ENCODE measurements at regions not wholly inside any gene's neighbourhood (a gene's known extent, or its start where the extent isn't known, plus 50 kb on each side); places are given as distances from the start of the nearest gene placed in this dataset.

DNA sequence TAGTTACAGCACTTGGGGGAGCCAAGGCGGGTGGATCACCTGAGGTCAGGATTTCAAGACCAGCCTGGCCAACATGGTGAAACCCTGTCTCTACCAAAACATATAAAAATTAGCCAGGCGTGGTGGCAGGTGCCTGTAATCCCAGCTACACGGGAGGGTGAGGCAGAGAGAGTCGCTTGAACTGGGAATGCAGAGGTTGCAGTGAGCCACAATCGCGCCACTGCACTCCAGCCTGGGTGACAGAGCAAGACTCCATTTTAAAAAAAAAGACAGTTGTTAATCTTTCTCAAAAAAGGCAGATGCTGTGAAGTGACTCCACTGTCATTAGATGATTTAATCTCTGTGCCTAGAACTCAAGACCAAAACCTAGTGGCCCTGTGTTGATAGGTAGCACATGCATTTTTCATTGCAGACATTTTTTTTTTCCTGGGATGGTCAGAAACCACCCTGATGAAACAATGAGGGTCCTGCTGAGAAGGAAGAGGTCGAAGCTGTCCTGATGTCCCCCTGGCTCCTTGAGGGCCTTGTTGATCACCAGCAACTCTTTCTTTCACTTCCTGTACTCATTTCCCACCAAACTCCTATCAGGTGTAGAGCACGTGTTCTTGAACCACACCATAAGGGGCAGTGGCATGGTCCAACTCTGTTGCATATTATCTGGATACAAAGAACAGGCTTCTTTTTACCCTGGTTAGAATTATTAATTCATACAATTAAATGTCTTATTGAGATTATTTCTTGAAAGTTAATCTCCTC, 382.2 kb downstream of the ICE1 start:
- no peak for DNase-seq (ENCODE audit: low read depth in 4 of 4, low spot score in 1 of 4)

DNA sequence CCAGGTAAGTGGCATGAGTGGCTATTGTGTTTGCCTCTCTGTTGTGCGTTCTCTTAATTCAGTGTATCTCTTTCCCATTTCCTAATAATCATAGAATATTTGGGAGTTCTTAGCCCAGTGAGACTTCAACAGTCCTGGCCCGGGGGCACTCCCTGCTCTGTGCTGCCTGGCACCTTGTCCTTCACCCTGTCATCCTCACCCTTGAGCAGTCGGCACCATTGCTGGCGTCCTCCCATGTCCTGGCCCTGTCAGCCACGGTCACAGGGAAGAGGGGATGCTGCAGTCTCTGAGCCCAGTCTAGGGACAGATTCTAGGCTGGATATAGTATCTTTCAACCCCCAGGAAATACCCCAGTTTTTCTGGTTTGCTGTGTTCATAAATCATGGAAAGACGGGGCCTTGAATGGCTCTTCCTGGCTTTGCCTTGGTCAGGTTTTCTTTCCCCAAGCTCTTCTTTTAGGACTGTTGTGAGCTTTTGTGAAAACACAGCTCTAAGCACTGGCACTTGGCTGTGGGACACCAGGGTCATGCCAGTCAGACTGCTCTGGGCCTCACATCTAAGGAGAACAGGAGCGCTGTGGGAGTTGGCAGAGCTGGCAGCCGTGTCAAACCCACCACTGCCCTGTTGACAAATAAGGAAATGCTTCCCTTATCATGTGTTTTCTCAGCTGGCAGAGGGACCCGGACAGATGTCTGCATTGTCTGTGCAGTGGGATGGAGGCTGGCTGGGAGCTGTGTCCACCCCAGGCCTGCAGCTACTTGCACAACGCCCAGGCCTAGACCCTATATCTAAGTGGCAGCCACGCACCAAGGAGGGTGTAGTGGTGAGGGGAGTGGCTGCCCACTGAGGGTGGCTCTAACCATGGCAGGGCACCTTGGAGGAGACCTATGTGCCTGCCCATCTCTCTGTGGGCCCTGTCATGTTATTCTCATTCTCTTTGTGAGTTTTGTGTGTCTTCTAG, 378.6 kb downstream of the ICE1 start:
- no peak for DNase-seq (ENCODE audit: low read depth in 4 of 4, low spot score in 1 of 4)

DNA sequence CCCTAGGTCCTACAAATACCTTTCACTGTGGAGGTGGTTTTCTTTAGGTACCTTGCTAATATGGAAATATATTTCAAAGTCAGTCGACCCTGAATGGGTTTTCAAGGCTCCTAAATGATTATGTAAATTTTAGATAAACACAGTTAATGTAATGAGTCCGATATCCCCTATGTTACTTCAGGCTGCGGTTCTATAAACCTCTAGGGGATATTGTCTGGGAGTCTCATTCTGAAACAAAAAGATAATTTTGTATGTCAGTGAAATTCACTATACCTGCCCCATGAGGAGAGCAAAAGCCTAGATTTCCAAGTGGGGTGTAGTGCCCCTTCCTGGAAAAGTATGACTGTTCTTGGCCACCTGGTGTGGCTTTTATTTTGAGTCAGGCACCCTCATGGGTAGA, 377.3 kb downstream of the ICE1 start:
- DNase-seq (ENCODE audit: low read depth in 4 of 4, low spot score in 1 of 4): no peak

DNA sequence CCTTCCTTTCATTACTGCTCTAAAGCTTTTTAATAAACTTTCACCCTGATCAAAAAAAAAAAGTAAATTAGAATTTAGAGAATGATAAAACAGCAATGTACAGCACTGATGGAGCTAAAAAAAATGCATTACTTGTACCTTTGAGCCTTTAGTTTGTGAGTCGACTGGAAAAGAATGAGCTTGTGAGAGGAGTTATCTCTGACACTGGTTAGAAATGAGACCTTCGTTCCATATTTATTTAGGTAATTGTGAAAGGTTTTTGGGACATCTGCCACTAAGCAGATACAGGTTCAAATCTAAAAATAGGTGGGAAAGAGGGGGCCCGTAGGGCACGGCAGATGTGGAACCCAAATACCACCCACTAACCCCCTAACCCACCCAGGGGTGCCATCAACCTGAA, 376.8 kb downstream of the ICE1 start:
- no peak for DNase-seq (ENCODE audit: low read depth in 4 of 4, low spot score in 1 of 4)

DNA sequence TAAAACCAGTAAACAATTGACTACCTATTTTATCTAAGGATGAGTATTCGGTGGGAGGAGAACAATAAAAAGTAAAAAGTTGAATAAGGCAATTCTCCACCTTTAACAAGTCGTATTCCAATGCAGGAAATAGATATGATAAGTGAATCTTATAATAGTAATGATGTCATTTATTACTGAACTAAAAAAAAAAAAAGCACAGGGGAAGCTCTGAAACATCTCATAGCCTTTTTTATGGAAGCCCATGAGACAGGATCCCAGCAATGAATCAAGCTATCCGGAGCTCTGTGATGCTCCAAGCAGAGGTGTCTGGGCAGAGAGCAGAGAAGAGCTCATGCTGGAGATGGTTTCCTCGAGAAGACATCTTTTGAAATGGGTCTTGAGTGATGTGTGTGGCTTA, 376.0 kb downstream of the ICE1 start:
- no peak for DNase-seq (ENCODE audit: low read depth in 4 of 4, low spot score in 1 of 4)

DNA sequence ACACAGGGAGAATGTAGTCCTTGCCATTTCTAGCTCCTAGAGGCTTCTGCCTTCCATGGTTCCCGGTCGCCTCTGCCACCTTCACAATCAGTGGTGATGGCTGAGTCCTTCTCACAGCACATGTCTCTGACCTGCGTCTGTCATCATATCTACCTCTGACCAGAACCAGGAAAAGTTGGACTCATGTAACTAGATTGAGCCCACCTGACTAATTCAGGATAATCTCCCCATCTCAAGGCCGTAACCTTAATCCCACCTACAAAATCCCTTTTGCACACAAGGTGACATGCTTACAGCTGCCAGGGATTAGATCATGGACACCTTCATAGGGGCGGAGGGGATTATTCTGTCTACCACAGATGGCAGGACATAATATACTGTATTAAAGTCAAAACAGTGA, 375.6 kb downstream of the ICE1 start:
- DNase-seq (ENCODE audit: low read depth in 4 of 4, low spot score in 1 of 4): no peak

DNA sequence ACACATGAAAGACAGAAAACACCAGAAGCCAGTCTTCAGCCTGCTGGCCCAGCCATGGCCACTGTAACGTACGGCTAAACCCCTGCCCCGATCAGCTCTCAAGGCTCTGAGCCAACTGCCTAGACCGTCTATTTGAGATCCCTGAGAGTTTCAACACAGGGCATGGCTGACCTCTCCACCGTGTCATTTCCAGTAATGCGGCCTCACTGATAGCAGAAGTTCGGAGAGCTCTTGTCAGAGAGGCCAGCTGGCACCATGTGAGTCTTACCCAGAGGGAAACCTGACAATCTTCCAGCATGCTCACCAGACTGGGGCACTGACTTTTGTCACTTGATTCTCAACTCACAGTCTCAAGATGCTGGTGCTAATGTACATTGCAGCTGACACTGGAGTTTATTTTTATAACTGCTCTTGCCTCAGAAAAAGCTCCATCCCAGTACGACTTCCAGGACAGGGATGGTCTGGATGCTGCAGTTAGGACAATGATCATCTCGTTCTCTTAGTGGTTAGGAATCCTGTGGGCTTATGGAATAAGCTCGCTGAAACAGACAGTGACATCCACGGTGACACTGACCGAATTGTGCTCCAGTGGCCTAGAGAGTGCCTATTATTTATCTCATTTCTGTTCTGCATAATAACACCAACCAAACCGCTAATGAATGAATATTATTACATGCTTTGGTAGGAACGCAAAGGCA, 372.7 kb downstream of the ICE1 start:
- no peak for DNase-seq (ENCODE audit: low read depth in 4 of 4, low spot score in 1 of 4)

DNA sequence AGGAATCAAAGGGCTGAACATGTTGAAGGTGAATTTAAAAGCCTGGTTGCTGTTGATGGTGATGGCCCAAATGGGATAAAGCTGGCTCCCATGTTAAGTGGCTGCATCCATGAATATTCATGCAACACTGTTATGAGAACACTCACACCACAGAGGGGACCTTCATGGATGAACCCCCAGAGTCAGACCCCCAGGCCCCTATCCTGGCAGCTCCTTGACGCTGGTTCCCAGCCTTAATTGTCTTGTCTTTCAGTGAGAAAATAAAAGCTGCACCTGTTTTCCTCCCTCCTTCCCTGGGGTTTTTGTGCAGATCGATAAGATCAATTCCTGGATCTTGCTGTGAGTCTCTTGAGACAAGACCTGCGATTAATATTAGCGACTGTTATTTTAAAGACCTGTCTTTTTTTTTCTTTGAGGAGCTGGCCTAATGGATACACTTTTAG, 371.7 kb downstream of the ICE1 start:
- DNase-seq (ENCODE audit: low read depth in 4 of 4, low spot score in 1 of 4): no peak

DNA sequence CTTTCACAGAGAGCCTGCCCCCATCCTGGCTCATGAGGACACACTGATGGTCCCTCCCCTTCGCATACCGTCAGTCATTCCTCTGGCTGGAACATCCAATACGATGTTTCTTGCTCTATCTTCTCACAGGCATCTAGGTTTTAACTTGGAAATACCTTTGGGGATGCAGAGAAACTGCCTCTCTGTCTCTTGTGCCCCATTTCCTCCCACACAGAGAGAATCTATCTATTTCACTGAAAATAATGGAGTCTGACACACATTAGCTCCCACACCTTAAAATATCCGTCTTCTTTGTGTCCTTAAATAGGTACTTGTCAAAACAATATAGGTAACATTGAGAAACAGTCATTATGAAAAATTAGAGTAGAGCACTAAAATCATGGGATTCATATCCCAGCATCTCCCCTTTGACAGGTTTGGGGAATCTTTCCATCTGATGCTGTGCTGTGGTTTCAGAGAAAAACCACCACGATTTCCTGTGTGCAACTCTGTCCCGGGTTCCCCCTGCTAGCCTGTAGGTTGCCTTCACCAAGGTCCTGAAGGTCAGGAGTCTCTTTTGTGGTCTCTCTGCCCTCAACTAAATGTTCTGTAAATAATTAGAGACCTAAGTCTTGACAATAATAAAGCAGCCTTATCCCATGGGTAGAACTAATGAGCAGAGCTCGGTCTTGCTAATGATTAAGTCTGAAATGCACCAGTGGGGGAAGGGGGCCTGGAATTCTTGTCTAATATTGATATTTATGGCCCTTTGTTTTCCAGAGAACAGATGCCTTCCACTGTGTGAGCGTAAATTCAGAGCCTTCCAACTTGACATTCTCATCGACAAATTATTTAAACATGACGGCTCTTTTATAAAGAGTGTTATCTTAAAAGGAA, 371.0 kb downstream of the ICE1 start:
- DNase-seq (ENCODE audit: low read depth in 4 of 4, low spot score in 1 of 4): no peak

DNA sequence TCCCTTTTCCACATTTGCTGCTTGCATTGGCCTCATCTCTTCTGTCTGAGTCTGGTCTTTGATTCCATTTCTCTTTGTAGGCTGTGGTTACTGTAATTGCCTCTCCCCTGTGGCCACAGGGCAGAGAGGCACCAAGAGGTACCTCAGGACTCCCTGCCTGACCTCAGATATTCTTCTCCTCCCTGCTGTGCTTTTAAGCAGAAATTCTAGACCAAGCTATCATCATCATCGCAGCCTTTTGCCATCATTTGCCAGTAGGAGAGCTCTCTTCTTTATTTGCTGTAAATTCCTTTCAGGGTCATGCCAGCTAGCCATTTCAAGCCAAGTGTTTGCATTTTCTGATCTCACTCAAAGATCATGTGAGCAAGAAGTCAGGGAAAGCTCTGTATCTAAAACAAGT, 369.6 kb downstream of the ICE1 start:
- DNase-seq (ENCODE audit: low read depth in 4 of 4, low spot score in 1 of 4): no peak

DNA sequence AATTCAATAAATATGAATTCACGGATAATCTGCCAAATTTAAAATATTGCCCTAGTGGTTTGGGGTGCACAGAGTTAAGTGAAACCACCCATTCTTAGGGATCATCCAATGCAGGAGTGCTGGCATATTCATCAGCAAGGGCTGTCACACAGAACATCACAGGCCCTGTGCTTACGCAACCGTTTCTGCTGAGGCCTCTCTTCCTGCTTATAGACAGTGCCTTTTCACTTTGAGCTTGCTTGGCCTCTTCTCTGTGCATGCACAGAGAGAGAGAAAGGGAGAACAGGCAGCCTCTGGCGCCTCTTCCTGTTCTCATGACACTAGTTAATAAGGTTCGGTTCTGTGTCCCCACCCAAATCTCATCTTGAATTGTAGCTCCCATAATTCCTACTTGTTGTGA, 366.3 kb downstream of the ICE1 start:
- no peak for DNase-seq (ENCODE audit: low read depth in 4 of 4, low spot score in 1 of 4)

DNA sequence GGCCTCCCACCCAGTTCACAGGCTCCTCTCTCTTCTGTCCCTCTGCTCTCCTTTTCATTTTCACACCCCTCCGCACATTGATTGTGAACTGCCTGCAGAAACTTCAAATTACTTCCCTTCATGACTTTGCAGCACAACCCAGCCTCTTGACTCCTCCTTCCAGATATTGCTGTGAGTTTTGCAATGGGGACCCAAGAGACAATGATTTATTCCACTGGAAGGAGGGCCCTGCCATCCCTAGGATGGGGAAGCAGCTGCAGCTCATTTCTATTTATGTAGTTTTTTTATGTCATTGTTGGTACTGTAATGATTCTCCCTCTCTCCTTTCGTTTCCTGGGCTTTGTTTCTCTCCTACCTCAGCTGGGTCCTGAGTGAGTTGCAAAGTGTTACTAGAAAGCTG, 364.9 kb downstream of the ICE1 start:
- DNase-seq (ENCODE audit: low read depth in 4 of 4, low spot score in 1 of 4): no peak

DNA sequence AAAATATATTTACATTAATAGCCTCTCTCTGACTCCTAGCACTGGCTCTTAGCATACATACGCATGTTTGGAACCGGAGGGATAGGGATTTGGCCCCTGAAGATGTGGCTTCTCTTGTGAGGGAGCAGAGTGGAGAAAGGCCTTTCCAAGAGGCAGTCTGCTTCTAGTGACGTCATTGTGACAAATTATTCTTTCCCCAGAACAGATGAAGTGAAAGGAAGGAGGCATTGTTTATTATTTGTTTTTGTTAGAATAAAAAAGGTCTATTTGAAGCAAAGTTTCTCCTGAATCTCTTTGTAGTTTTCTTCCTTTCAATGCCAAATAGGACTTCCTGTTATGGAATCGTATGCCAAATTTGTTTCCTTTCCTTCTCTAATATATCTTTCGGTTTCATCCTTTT, 361.6 kb downstream of the ICE1 start:
- no peak for DNase-seq (ENCODE audit: low read depth in 4 of 4, low spot score in 1 of 4)

DNA sequence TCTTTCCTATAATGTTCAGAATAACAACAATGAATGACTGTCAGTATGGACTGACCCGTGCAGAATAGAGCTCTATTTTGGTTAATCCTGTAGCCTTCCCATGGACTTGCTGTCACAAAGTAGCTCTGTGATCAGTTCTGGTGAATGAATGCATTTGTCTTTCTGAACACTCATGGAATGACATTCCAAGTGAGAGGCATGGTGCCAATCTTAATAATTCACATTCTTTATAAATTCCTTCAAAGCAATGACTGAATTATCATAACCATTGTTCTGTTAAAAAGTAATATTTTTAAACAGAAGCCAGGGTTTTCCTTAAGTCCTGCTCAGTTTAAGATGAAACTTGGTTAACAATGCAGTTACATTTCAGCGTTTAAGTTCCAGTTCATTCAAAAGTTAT, 360.5 kb downstream of the ICE1 start:
- DNase-seq (ENCODE audit: low read depth in 4 of 4, low spot score in 1 of 4): no peak

DNA sequence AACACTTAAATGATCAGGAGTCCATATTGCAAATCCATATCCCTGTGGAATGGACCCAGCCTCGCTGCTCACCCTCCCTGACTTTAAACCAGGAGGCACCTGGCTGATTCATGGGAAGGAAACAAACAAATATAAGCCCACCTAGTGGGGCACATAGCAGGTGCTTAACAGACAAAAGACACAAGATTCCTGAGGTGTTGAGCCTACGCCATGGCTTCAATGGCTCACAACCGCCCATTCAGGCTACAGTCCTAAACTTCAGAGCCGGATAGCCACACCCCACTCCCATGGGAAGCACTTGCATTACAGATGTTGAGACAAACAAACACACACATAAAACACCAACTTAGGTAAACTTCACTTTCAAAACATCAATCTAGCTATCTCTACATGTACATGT, 359.9 kb downstream of the ICE1 start:
- no peak for DNase-seq (ENCODE audit: low read depth in 4 of 4, low spot score in 1 of 4)

DNA sequence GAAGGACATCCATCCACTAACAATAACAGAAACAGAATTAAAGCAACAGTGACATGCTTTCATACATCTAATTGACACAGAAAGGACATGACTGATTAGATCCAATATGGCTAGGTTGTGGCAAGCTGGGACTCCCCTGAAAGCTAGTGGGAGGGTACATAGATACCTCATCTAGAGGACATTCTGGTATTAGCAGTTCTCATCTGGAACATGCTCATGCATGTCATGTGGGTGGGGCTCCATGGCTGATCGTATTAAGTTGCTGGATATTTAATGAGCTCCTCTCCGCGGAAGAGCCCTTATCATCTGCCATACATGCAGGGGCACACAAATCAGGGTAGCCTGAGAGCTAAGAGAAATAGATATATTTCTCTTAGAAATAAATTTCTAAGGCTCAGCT, 358.9 kb downstream of the ICE1 start:
- DNase-seq (ENCODE audit: low read depth in 4 of 4, low spot score in 1 of 4): no peak

DNA sequence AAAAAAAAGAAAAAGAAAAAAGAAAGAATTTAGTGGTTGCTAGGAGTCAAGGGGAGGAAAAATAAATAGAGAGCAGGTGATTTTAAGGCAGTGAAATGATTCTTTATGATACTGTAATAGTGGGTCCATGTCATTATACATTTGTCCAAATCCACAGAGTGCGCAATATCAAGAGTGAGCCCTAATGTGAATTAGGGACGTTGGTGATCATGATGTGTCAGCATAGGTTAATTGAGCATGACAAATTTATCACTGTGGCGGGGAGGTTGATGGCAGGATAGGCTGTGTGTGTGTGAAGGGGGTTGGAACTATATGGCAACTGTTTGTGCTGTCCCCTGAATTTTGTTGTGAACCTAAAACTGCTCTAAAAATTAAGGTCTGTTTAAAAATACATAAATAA, 357.8 kb downstream of the ICE1 start:
- no peak for DNase-seq (ENCODE audit: low read depth in 4 of 4, low spot score in 1 of 4)

DNA sequence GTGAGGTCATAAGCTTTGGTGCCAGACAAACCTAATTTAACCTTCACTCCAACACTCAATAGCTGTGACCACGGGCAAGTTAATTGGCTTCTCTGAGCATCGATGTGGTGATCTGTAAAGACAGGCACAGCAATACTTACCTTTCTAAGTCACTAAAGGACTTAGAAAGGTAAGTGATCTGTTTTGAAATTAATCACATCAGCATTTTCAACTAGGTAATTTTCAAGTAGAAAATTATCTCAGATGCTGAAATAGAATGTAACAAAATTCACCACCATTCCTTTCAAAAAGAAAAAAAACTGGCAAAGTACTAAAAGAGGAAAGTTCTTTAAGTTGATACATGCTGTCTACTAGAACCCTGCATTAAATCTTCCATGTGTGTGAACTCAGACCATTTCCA, 354.5 kb downstream of the ICE1 start:
- no peak for DNase-seq (ENCODE audit: low read depth in 4 of 4, low spot score in 1 of 4)

DNA sequence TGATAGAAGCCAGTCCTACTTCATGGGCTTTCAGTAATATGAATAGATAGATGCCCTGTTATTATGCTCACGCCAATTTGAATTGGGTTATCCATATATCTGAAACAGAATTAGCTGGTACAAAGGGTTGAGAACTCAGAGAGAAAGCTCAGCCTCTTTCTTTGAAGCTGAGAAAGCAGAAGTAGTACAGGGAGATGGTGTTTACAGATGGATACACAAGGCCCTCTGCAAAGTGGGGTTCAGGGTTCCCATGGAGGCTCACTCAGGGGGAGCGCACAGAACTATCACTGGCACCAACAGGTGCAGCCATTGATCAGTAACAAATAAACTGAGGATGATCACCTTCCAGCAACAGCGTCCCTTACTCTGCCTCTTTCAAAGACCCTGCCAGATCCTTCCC, 349.7 kb downstream of the ICE1 start:
- DNase-seq (ENCODE audit: low read depth in 4 of 4, low spot score in 1 of 4): no peak

DNA sequence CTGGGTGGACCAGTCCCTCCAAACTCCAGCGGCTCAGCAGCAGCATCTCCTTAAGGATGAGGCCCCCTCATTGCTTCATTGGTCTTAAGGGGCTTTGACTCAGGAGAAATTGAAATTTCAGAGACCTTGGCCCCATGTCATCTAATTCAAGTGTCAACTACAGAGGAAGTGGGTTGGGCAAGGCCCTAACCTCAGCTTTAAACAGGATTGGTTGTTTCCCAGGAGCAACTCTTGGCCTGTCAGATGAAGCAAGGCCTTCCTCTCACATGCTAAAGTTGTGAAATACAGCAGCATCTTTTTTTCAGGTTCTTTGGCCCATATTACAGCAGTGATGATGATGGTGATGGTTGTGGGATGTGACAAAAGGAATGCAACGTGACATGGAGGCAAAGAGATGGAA, 348.3 kb downstream of the ICE1 start:
- no peak for DNase-seq (ENCODE audit: low read depth in 4 of 4, low spot score in 1 of 4)
